GM23248 (cell line): ENCODE measurements at regions not wholly inside any gene's neighbourhood (a gene's known extent, or its start where the extent isn't known, plus 50 kb on each side); places are given as distances from the start of the nearest gene placed in this dataset.
"Not testable (repeated sequence)": the region's sequence is repeated elsewhere in the genome, so short reads cannot be mapped to it uniquely, and the experiment has no call there.

Source experiments
- DNase-seq: peaks from one replicate; pipeline ENCODE4 v3.0.0-alpha.2; 2015
- H2AFZ ChIP-seq: fragments of 200-600 bp; sonication (generic); 2 replicates; pipeline ENCODE4 v1.6.1; 2016; ENCODE audit warnings: antibody characterized with exemption
- H3F3A ChIP-seq: fragments of 200-600 bp; sonication (generic); 2 replicates; pipeline ENCODE4 v1.6.1; 2016; ENCODE audit warnings: mild to moderate bottlenecking, antibody characterized with exemption, mixed run types; ENCODE audit not compliant: insufficient read depth
- H3K27ac ChIP-seq: fragments of 200-600 bp; sonication (generic); 2 replicates; pipeline ENCODE4 v1.5.1; 2016; ENCODE audit warnings: mild to moderate bottlenecking
- H3K27me3 ChIP-seq: fragments of 200-600 bp; sonication (generic); replicated peaks from 2 replicates; pipeline ENCODE4 v1.6.1; 2016; ENCODE audit warnings: mild to moderate bottlenecking; ENCODE audit not compliant: insufficient read depth
- H3K36me3 ChIP-seq: fragments of 200-600 bp; sonication (generic); 2 replicates; pipeline ENCODE4 v1.6.1; 2016; ENCODE audit warnings: low read depth, mild to moderate bottlenecking
- H3K4me1 ChIP-seq: fragments of 200-600 bp; sonication (generic); 2 replicates; pipeline ENCODE4 v1.6.1; 2016; ENCODE audit warnings: mild to moderate bottlenecking; ENCODE audit not compliant: insufficient read depth
- H3K4me2 ChIP-seq: fragments of 200-600 bp; sonication (generic); one replicate; pipeline ENCODE4 v1.6.1; 2016; ENCODE audit warnings: mild to moderate bottlenecking; ENCODE audit not compliant: unreplicated experiment
- H3K4me3 ChIP-seq: fragments of 200-600 bp; sonication (generic); 2 replicates; pipeline ENCODE4 v1.5.1; 2016; ENCODE audit warnings: mild to moderate bottlenecking
- H3K79me2 ChIP-seq: fragments of 200-600 bp; sonication (generic); 2 replicates; pipeline ENCODE4 v1.6.1; 2016; ENCODE audit warnings: mild to moderate bottlenecking; ENCODE audit not compliant: insufficient read depth
- H3K9ac ChIP-seq: fragments of 200-600 bp; sonication (generic); 2 replicates; pipeline ENCODE4 v1.6.1; 2016; ENCODE audit warnings: mild to moderate bottlenecking
- H3K9me2 ChIP-seq: fragments of 200-600 bp; sonication (generic); 2 replicates; pipeline ENCODE4 v1.6.1; 2016; ENCODE audit warnings: mixed run types, mild to moderate bottlenecking, moderate library complexity; ENCODE audit not compliant: insufficient read depth
- H3K9me3 ChIP-seq: fragments of 200-600 bp; sonication (generic); one replicate; pipeline ENCODE4 v1.6.1; 2017; ENCODE audit warnings: low read depth
- H4K20me1 ChIP-seq: fragments of 200-600 bp; sonication (generic); 2 replicates; pipeline ENCODE4 v1.6.0; 2016; ENCODE audit not compliant: insufficient read depth
- EZH2 ChIP-seq: fragments of 200-600 bp; sonication (generic); IDR thresholded peaks from 2 replicates; pipeline ENCODE4 v1.6.1; 2018; ENCODE audit warnings: antibody characterized with exemption, mild to moderate bottlenecking; ENCODE audit not compliant: insufficient read depth, poor library complexity, severe bottlenecking
- EZH2phosphoT487 ChIP-seq: fragments of 200-600 bp; sonication (generic); IDR thresholded peaks from 2 replicates; pipeline ENCODE4 v1.6.1; 2018; ENCODE audit warnings: antibody characterized with exemption, moderate library complexity, mild to moderate bottlenecking, low read depth; ENCODE audit not compliant: insufficient read depth
- WGBS, 2 experiments: methylation state at CpG; one replicate each; pipeline ENCODE4 v1.1.6; 2015 to 2017; ENCODE audit warnings: low lambda C conversion rate in 2 of 2, low coverage in 1 of 2; ENCODE audit errors: missing lambda C conversion rate in 2 of 2; 5-methylcytosine and 5-hydroxymethylcytosine counted together
- in situ Hi-C: fragments of 300-500 bp; cut with MboI; formaldehyde crosslinking; loops from 2 replicates; pipeline ENCODE4 v1.15.0; 2020

DNA sequence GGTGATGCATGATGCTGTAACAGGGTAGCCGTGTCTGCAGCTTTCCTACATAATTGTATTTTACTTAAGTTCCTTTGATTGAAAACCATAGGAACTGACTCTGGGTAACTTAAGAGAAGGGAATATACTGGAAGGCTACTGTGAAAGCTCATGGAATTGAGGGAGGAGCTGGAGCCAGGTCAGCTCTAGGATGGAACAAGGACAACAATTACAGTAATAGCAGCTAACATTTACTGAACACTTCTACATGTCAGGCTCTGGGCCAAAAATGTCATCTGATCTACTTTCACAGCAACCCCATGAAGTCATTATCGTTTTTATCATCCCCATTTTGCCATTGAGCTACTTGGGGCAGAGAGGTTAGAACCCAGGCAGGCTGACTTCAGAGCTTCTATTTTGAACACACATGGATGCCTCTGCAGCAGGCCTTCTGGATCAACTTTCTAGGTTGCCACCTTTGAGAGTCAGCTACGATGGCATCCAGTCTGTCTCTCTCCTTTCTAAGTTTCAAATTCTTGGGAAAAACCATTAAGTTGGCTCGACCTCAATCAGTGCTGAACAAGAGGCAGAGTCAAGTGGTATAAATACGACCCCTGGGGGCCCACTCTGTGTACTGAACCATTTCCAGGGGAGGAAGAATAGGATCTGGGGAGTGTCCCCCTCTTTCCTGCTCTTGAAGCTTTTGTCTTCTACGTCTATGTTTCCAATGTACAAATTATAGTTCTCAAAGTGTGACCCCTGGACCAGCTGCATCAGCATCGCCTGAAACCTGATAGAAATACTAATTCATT is 272.3 kb upstream of the PLPP4 start:
- Histone ChIP-seq H3K79me2 (no peaks in the 10 kb centered on the region), H3K4me3 (no peak overlapping the region), H3K9me2 (no peaks in the 10 kb centered on the region), H4K20me1 (no peaks in the 10 kb centered on the region), H2AFZ (no peak overlapping the region), H3K9ac (no peak overlapping the region), H3K4me2 (no peak overlapping the region), H3K27ac (no peak overlapping the region), H3K4me1 (no peaks in the 10 kb centered on the region), H3F3A (no peaks in the 10 kb centered on the region), H3K27me3 (no peaks in the 10 kb centered on the region), H3K36me3 (no peaks in the 10 kb centered on the region), H3K9me3 (no peaks in the 10 kb centered on the region)
- in situ Hi-C loops = no loop called here
- DNase-seq = no peak
- TF ChIP-seq EZH2phosphoT487 (no peak), EZH2 (no peak)
- WGBS, 2 experiments = 15 to 17% methylated on average over 7 of the region's 7 CpGs

DNA sequence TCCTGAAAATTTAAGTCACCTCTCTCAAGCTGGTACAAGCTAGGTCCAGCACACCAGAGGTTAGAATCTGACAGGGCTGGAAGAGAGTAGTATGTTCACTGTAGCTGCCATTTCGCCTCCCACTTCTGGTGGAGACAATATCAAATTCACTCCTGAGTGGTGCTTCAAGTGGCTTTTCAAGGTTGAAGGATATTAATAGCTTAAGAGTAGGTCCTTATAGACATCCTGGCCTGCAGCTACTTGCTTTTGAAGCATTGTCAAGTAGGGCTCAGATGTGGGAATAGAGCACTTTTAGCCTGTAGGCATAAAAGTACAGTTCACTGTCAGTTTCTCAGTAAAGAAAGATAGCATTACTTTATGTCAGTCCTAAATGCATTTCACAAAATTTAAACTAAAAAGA is 270.5 kb upstream of the PLPP4 start:
- Histone ChIP-seq H3K27ac (no peak overlapping the region), H3K4me2 (no peak overlapping the region), H3K27me3 (no peaks in the 10 kb centered on the region), H3K9ac (no peak overlapping the region), H3K36me3 (no peaks in the 10 kb centered on the region), H3K4me3 (no peak overlapping the region), H2AFZ (no peak overlapping the region), H3K9me2 (no peaks in the 10 kb centered on the region), H3K9me3 (no peaks in the 10 kb centered on the region), H3F3A (no peaks in the 10 kb centered on the region), H4K20me1 (no peaks in the 10 kb centered on the region), H3K4me1 (no peaks in the 10 kb centered on the region), H3K79me2 (no peaks in the 10 kb centered on the region)
- TF ChIP-seq EZH2phosphoT487 (no peak), EZH2 (no peak)
- 7 to 14% methylated on average over 1 of the region's 1 CpG for WGBS, 2 experiments
- DNase-seq = no peak
- in situ Hi-C loops = no loop called here

DNA sequence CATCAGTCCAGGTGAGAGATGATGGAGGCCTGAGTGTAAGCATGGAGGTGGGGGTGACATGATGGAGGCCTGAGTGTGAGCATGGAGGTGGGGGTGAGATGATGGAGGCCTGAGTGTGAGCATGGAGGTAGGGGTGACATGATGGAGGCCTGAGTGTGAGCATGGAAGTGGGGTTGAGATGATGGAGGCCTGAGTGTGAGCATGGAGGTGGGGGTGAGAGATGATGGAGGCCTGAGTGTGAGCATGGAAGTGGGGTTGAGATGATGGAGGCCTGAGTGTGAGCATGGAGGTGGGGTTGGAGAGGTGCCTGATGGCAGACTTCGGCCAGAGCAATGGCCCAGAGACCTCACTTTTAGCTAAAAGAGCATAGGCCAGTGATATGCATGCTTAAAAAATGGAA is 269.9 kb upstream of the PLPP4 start:
- 6 to 10% methylated on average over 1 of the region's 1 CpG for whole genome bisulfite sequencing, 2 experiments
- H3K27ac ChIP-seq, H3K27me3 ChIP-seq, H3K4me2 ChIP-seq, H3K79me2 ChIP-seq, in situ Hi-C loops, H4K20me1 ChIP-seq, H3K4me1 ChIP-seq, H3K9me3 ChIP-seq, DNase-seq, H3K4me3 ChIP-seq, H3F3A ChIP-seq, H3K9ac ChIP-seq, H2AFZ ChIP-seq, H3K36me3 ChIP-seq, H3K9me2 ChIP-seq: not testable (repeated sequence)

DNA sequence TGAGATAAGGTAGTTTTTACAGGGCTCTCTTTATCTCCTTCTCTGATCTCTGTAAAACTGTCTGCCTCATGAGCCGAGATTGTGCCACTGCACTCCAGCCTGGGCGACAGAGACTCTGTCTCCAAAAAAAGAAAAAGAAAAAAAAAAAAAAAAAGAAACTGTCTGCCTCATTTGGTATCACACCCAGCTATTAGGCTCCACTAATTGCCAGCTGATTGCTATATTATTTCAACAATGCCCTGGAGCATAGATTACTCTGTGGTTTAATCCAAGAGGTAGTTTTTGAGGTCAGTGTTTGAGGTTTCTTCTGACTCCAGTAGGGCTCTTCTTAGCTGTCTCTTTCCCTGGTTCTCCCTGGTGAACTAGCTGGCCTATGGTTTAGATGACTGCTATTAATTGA is 268.1 kb upstream of the PLPP4 start:
- no peaks in the 10 kb centered on the region for H3K9me3 ChIP-seq
- H3K79me2 ChIP-seq = no peaks in the 10 kb centered on the region
- no peaks in the 10 kb centered on the region for H3K4me1 ChIP-seq
- no peaks in the 10 kb centered on the region for H4K20me1 ChIP-seq
- H3K4me3 ChIP-seq = no peak overlapping the region
- no peak overlapping the region for H3K9ac ChIP-seq
- 2 to 10% methylated on average over 2 of the region's 2 CpGs for WGBS, 2 experiments
- H3K4me2 ChIP-seq = no peak overlapping the region
- no peak for DNase-seq
- no peaks in the 10 kb centered on the region for H3F3A ChIP-seq
- no peaks in the 10 kb centered on the region for H3K9me2 ChIP-seq
- H3K36me3 ChIP-seq = no peaks in the 10 kb centered on the region
- TF ChIP-seq EZH2phosphoT487 = no peak
- no peak for TF ChIP-seq EZH2
- H3K27ac ChIP-seq = no peak overlapping the region
- H3K27me3 ChIP-seq = no peaks in the 10 kb centered on the region
- no peak overlapping the region for H2AFZ ChIP-seq
- in situ Hi-C loops = no loop called here
